MCF 10A (cell line): ENCODE measurements at regions not wholly inside any gene's neighbourhood (a gene's known extent, or its start where the extent isn't known, plus 50 kb on each side); places are given as distances from the start of the nearest gene placed in this dataset.

ENCODE experiments used
- BruUV-seq: library from RNA; stranded (reverse); fragments of 400-500 nt; replicated peaks from 2 replicates; lab custom pipeline; 2021; lab: Mats Ljungman, UMichigan
- CTCF ChIA-PET: fragments of 300-600 bp; sonication (Branson Sonifier 250); formaldehyde crosslinking; extraction: SDS; loops from one replicate; lab custom pipeline; 2021; ENCODE audit warnings: antibody characterized with exemption, inconsistent platforms; lab: Yijun Ruan, JAX
- POLR2A ChIA-PET: fragments of 300-600, 350-650 bp; sonication (Branson Sonifier 250); formaldehyde crosslinking; extraction: SDS; loops from one replicate; lab custom pipeline; 2020; ENCODE audit warnings: antibody characterized with exemption, inconsistent platforms; lab: Yijun Ruan, JAX
- DNase-seq: peaks from one replicate; pipeline ENCODE4 v3.0.0-alpha.2; 2018; ENCODE audit not compliant: unreplicated experiment
- H3K27ac Mint-ChIP-seq: one replicate; pipeline ENCODE4 v1.8.0; 2022; ENCODE audit warnings: mild to moderate bottlenecking, low read depth, mixed read lengths; ENCODE audit not compliant: unreplicated experiment
- H3K27me3 Mint-ChIP-seq: one replicate; pipeline ENCODE4 v1.8.0; 2022; ENCODE audit warnings: mixed read lengths; ENCODE audit not compliant: insufficient read depth, unreplicated experiment
- H3K36me3 Mint-ChIP-seq: one replicate; pipeline ENCODE4 v1.8.0; 2022; ENCODE audit warnings: mild to moderate bottlenecking, moderate library complexity, mixed read lengths; ENCODE audit not compliant: insufficient read depth, unreplicated experiment
- H3K4me1 Mint-ChIP-seq: one replicate; pipeline ENCODE4 v1.8.0; 2022; ENCODE audit warnings: mixed read lengths; ENCODE audit not compliant: insufficient read depth, unreplicated experiment
- H3K4me3 Mint-ChIP-seq: one replicate; pipeline ENCODE4 v1.8.0; 2022; ENCODE audit warnings: mild to moderate bottlenecking, moderate library complexity, mixed read lengths; ENCODE audit not compliant: unreplicated experiment
- H3K9me3 Mint-ChIP-seq: one replicate; pipeline ENCODE4 v1.8.0; 2022; ENCODE audit warnings: mixed read lengths; ENCODE audit not compliant: unreplicated experiment
- intact Hi-C: fragments of 100-400 bp; cut with micrococcal nuclease; formaldehyde crosslinking; loops from 2 replicates; pipeline ENCODE4 v1.14.1; 2022
- TF ChIP-seq, protein P1 (sequence below): fragments of 200-600 bp; IDR thresholded peaks from one replicate; pipeline ENCODE4 v1.8.0; 2022; ENCODE audit warnings: antibody characterized with exemption, mild to moderate bottlenecking; ENCODE audit not compliant: unreplicated experiment

DNA sequence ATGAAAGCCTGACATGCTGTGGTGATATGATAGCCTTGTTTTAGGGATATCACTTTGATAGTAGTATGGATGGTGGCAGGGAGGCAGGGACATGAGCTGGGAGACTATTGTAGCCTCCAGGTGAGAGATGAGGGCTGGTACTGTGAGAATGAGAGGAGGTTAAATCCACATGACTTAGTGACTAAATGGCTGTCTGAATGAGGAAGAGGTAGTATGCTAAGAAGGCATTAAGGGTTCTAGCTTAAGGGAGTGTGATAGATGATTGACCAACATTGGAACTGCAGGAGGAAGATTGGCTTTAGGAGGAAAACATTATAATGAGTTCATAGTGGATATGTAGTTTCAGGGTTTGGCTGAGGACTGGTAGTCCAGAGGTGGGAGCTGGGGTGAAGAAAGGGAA is 195.0 kb upstream of the ANK2 start:
- TF ChIP-seq, protein P1, sequence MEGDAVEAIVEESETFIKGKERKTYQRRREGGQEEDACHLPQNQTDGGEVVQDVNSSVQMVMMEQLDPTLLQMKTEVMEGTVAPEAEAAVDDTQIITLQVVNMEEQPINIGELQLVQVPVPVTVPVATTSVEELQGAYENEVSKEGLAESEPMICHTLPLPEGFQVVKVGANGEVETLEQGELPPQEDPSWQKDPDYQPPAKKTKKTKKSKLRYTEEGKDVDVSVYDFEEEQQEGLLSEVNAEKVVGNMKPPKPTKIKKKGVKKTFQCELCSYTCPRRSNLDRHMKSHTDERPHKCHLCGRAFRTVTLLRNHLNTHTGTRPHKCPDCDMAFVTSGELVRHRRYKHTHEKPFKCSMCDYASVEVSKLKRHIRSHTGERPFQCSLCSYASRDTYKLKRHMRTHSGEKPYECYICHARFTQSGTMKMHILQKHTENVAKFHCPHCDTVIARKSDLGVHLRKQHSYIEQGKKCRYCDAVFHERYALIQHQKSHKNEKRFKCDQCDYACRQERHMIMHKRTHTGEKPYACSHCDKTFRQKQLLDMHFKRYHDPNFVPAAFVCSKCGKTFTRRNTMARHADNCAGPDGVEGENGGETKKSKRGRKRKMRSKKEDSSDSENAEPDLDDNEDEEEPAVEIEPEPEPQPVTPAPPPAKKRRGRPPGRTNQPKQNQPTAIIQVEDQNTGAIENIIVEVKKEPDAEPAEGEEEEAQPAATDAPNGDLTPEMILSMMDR: no peak
- no peak for DNase-seq
- ChIA-PET POLR2A (interaction anchor here (0.6 to 1.7 kb wide), 5 partner anchors 11 to 614 kb away, joined by 3 to 10 read pairs (median 3); no protein-coding TSS in a partner anchor), CTCF (interaction anchor here (0.6 to 4.6 kb wide), 29 partner anchors 8 to 1852 kb away, joined by 3 to 162 read pairs (median 4); no protein-coding TSS in a partner anchor)
- Mint-ChIP-seq H3K36me3 (no peaks in the 10 kb centered on the region), H3K27me3 (no peaks in the 10 kb centered on the region), H3K4me3 (no peak overlapping the region), H3K4me1 (peaks cover 8% of the 10 kb centered on the region), H3K27ac (peak overlapping the region; percentile 0), H3K9me3 (no peaks in the 10 kb centered on the region)
- intact Hi-C loops: loop anchor here (10.0 kb wide), 1 partner anchor 220 kb away; the partner anchor contains the start of genes LARP7 and ZGRF1
- BruUV-seq: no TSS peak

GRCh38 chr4:112855058-112855457 is 194.4 kb upstream of the ANK2 start:
- no peak overlapping the region for H3K27ac Mint-ChIP-seq
- BruUV-seq: no TSS peak
- no peaks in the 10 kb centered on the region for H3K27me3 Mint-ChIP-seq
- H3K36me3 Mint-ChIP-seq: no peaks in the 10 kb centered on the region
- no peak overlapping the region for H3K4me3 Mint-ChIP-seq
- H3K4me1 Mint-ChIP-seq: peaks cover 8% of the 10 kb centered on the region
- no peaks in the 10 kb centered on the region for H3K9me3 Mint-ChIP-seq
- TF ChIP-seq, protein P1: no peak
- intact Hi-C loops: loop anchor here (5.0 to 10.0 kb wide), 2 partner anchors 88 to 220 kb away; partner anchors contain the start of genes LARP7 and ZGRF1
- no peak for DNase-seq
- CTCF ChIA-PET: interaction anchor here (0.5 to 4.6 kb wide), 29 partner anchors 9 to 1851 kb away, joined by 3 to 162 read pairs (median 4); no protein-coding TSS in a partner anchor
- POLR2A ChIA-PET: interaction anchor here (0.6 to 1.7 kb wide), 5 partner anchors 10 to 87 kb away, joined by 3 to 10 read pairs (median 3); no protein-coding TSS in a partner anchor

- intact Hi-C loops: loop anchor here (1.0 to 10.0 kb wide), 3 partner anchors 81 to 223 kb away; partner anchors contain the start of genes LARP7 and ZGRF1
- ChIA-PET POLR2A (interaction anchor here (0.6 to 1.1 kb wide), 4 partner anchors 27 to 66 kb away, joined by 3 to 4 read pairs (median 3); no protein-coding TSS in a partner anchor), CTCF (interaction anchor here (0.6 to 1.2 kb wide), 2 partner anchors 82 to 95 kb away, joined by 3 read pairs; no protein-coding TSS in a partner anchor)
- DNase-seq: peak; percentile 81
- Mint-ChIP-seq H3K9me3 (no peaks in the 10 kb centered on the region), H3K27ac (no peak overlapping the region), H3K27me3 (no peaks in the 10 kb centered on the region), H3K4me1 (peaks cover 13% of the 10 kb centered on the region), H3K36me3 (no peaks in the 10 kb centered on the region), H3K4me3 (no peak overlapping the region)
- TF ChIP-seq, protein P1: no peak
- no TSS peak for BruUV-seq
Observed at GRCh38 chr4:112857461-112857860, 192.0 kb upstream of the ANK2 start.

GRCh38 chr4:112858751-112859150 is 190.7 kb upstream of the ANK2 start:
- H3K4me1 Mint-ChIP-seq: peaks cover 13% of the 10 kb centered on the region
- no peaks in the 10 kb centered on the region for H3K9me3 Mint-ChIP-seq

More at GRCh38 chr4:112858751-112859150, 190.7 kb upstream of the ANK2 start:
- TF ChIP-seq, protein P1: no peak
- ChIA-PET POLR2A (no interaction called here), CTCF (interaction anchor here (1.2 to 3.0 kb wide), 3 partner anchors 77 to 97 kb away, joined by 3 to 16 read pairs (median 4); no protein-coding TSS in a partner anchor)
- DNase-seq: no peak
- no peaks in the 10 kb centered on the region for H3K36me3 Mint-ChIP-seq
- no TSS peak for BruUV-seq
- no peak overlapping the region for H3K4me3 Mint-ChIP-seq
- H3K27ac Mint-ChIP-seq: no peak overlapping the region
- H3K27me3 Mint-ChIP-seq: no peaks in the 10 kb centered on the region
- intact Hi-C loops: loop anchor here (5.0 to 10.0 kb wide), 2 partner anchors 91 to 224 kb away; partner anchors contain the start of genes LARP7 and ZGRF1
